ENCODE measurements at regions not wholly inside any gene's neighbourhood (a gene's known extent, or its start where the extent isn't known, plus 50 kb on each side); places are given as distances from the start of the nearest gene placed in this dataset.
"Not testable (repeated sequence)": the region's sequence is repeated elsewhere in the genome, so short reads cannot be mapped to it uniquely, and the experiment has no call there.

- not testable (repeated sequence) for H3K4me1 Mint-ChIP-seq; H3K36me3 ChIP-seq (ENCODE audit: insufficient read depth); H3K36me3 Mint-ChIP-seq (ENCODE audit: low read depth)
Observed at GRCh38 chr15:22194739-22195617, 114.7 kb downstream of the OR4M2 start.

GRCh38 chr15:22196423-22196822, 116.1 kb downstream of the OR4M2 start:
- not testable (repeated sequence) for H3K4me1 ChIP-seq (ENCODE audit: insufficient read depth); H3K9me2 ChIP-seq (ENCODE audit: insufficient read depth); H3K27me3 Mint-ChIP-seq (ENCODE audit: insufficient read depth, low read depth, poor library complexity); H3K27ac ChIP-seq (ENCODE audit: low read depth); DNase-seq (ENCODE audit: low spot score); H3K27ac Mint-ChIP-seq; H3K27me3 ChIP-seq (ENCODE audit: insufficient read depth); H3K4me3 Mint-ChIP-seq; H3K36me3 Mint-ChIP-seq (ENCODE audit: low read depth); H3K79me2 ChIP-seq (replicated peaks; ENCODE audit: insufficient read depth); ATAC-seq; H3K4me2 ChIP-seq; H2AFZ ChIP-seq; H3K4me1 Mint-ChIP-seq; H4K20me1 ChIP-seq (replicated peaks; ENCODE audit: insufficient read depth); H3K9me3 Mint-ChIP-seq; H3K36me3 ChIP-seq (ENCODE audit: insufficient read depth); H3K4me3 ChIP-seq; H3F3A ChIP-seq (replicated peaks; ENCODE audit: low read depth)

More at GRCh38 chr15:22194739-22195617, 114.7 kb downstream of the OR4M2 start:
- not testable (repeated sequence) for DNase-seq (ENCODE audit: low spot score); H3K27me3 Mint-ChIP-seq (ENCODE audit: insufficient read depth, low read depth, poor library complexity); H3K27me3 ChIP-seq (ENCODE audit: insufficient read depth); H3K27ac ChIP-seq (ENCODE audit: low read depth); H4K20me1 ChIP-seq (replicated peaks; ENCODE audit: insufficient read depth); H3F3A ChIP-seq (replicated peaks; ENCODE audit: low read depth); H3K79me2 ChIP-seq (replicated peaks; ENCODE audit: insufficient read depth); H3K4me2 ChIP-seq; ATAC-seq; H3K9me2 ChIP-seq (ENCODE audit: insufficient read depth); H3K9me3 Mint-ChIP-seq; H3K27ac Mint-ChIP-seq; H3K4me3 ChIP-seq; H3K4me3 Mint-ChIP-seq; H3K4me1 ChIP-seq (ENCODE audit: insufficient read depth); H2AFZ ChIP-seq

DNA sequence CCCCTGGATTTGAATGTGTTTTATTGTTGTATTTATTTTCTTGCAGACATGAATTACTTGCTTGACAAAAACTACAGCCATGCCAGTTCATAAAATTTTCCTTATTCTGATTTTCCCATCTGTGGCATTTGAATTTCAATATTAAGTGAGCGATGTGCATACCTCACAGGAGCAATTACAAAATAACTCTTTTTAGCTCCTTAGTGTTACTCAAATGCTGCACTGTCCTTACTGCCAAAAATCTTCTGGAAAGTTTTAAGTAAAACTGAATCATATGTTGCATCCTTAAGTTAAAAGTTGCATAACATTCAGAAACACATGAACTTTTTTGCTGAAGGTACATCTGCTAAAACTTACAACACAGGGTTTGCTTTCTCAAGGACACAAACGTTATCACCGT, 120.1 kb downstream of the OR4M2 start:
- not testable (repeated sequence) for H4K20me1 ChIP-seq (replicated peaks; ENCODE audit: insufficient read depth); H3K4me2 ChIP-seq; H3K27me3 Mint-ChIP-seq (ENCODE audit: insufficient read depth, low read depth, poor library complexity); H3K36me3 Mint-ChIP-seq (ENCODE audit: low read depth); H3K79me2 ChIP-seq (replicated peaks; ENCODE audit: insufficient read depth); H3K27me3 ChIP-seq (ENCODE audit: insufficient read depth); H3K4me1 Mint-ChIP-seq; H3K4me1 ChIP-seq (ENCODE audit: insufficient read depth); H3K36me3 ChIP-seq (ENCODE audit: insufficient read depth); H3K27ac Mint-ChIP-seq; DNase-seq (ENCODE audit: low spot score); H3F3A ChIP-seq (replicated peaks; ENCODE audit: low read depth); H3K9me2 ChIP-seq (ENCODE audit: insufficient read depth); H3K4me3 Mint-ChIP-seq; H2AFZ ChIP-seq; H3K27ac ChIP-seq (ENCODE audit: low read depth); ATAC-seq; H3K4me3 ChIP-seq
- peaks cover 12% of the 10 kb centered on the region for H3K9me3 Mint-ChIP-seq

DNA sequence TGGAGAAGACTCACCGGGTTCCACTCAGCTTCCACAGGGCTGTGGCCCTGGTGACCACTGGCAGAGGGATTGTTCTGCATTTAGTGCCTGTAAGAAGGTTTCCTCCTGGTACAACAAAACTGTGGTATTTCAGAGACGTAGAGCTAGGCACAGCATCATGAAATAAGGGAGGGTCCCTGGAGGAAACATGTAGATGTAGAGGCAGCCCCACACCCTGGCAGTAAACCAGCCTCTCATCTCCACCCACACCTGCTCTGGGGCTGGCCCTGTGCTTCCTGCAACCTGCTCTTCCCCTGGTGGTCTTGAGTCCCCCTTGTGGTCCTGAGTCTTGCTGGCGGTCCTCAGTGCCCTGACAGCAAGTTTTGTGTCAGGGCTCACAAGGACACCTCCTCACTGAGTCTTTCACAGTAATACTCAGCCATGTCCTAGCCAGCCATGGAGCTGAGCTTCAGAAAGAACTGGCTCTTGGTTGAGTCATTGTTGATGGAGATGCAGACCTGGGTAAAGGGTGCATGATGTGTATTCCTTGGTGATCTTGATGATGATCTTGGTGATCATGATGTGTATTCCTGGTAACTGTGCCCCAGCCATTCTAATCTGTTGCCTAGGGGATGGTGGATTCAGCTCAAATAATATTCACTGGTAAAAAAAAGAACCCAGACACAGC, 121.8 kb downstream of the OR4M2 start:
- H3K27ac ChIP-seq (ENCODE audit: low read depth); H3K4me2 ChIP-seq; H4K20me1 ChIP-seq (replicated peaks; ENCODE audit: insufficient read depth); H3K4me1 ChIP-seq (ENCODE audit: insufficient read depth); H3F3A ChIP-seq (replicated peaks; ENCODE audit: low read depth); H3K4me3 ChIP-seq; H2AFZ ChIP-seq; H3K4me1 Mint-ChIP-seq; H3K27me3 ChIP-seq (ENCODE audit: insufficient read depth); H3K36me3 ChIP-seq (ENCODE audit: insufficient read depth); H3K27me3 Mint-ChIP-seq (ENCODE audit: insufficient read depth, low read depth, poor library complexity); H3K79me2 ChIP-seq (replicated peaks; ENCODE audit: insufficient read depth); H3K27ac Mint-ChIP-seq; H3K36me3 Mint-ChIP-seq (ENCODE audit: low read depth); ATAC-seq; DNase-seq (ENCODE audit: low spot score); H3K4me3 Mint-ChIP-seq; H3K9me2 ChIP-seq (ENCODE audit: insufficient read depth): not testable (repeated sequence)
- H3K9me3 Mint-ChIP-seq: peaks cover 15% of the 10 kb centered on the region

- H2AFZ ChIP-seq; H3K36me3 ChIP-seq (ENCODE audit: insufficient read depth); H3K4me3 ChIP-seq; DNase-seq (ENCODE audit: low spot score); H3K36me3 Mint-ChIP-seq (ENCODE audit: low read depth); ATAC-seq; H3K4me3 Mint-ChIP-seq; H3K4me1 ChIP-seq (ENCODE audit: insufficient read depth); H3K4me1 Mint-ChIP-seq; H4K20me1 ChIP-seq (replicated peaks; ENCODE audit: insufficient read depth); H3K79me2 ChIP-seq (replicated peaks; ENCODE audit: insufficient read depth); H3K27me3 ChIP-seq (ENCODE audit: insufficient read depth); H3K27ac ChIP-seq (ENCODE audit: low read depth); H3K27me3 Mint-ChIP-seq (ENCODE audit: insufficient read depth, low read depth, poor library complexity); H3K27ac Mint-ChIP-seq; H3K9me2 ChIP-seq (ENCODE audit: insufficient read depth); H3K4me2 ChIP-seq; H3F3A ChIP-seq (replicated peaks; ENCODE audit: low read depth): not testable (repeated sequence)
- H3K9me3 Mint-ChIP-seq: peaks cover 17% of the 10 kb centered on the region
Observed at GRCh38 chr15:22203208-22203607, 122.9 kb downstream of the OR4M2 start.

DNA sequence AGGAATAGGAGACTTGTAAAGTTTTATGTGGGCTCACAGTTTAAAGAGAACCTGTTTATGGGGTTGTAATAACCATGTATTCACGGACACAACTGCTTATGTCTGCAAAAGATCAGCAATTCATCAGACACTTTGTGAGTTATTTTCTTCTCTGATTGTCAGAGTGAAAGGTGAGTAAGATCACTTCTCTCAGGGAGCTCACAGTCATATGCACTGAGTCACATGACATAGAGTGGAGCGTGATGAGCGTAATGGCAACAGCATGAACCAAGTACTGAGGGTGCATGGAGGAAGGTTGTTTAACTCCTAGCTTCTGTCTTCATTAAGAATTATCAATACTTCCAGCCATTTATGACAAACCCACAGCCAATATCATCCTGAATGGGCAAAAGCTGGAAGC, 128.8 kb downstream of the OR4M2 start:
- H3K4me3 ChIP-seq; H2AFZ ChIP-seq; H3K9me3 Mint-ChIP-seq; H3F3A ChIP-seq (replicated peaks; ENCODE audit: low read depth); H3K79me2 ChIP-seq (replicated peaks; ENCODE audit: insufficient read depth); H3K27ac Mint-ChIP-seq; H3K4me1 Mint-ChIP-seq; H3K27me3 Mint-ChIP-seq (ENCODE audit: insufficient read depth, low read depth, poor library complexity); H3K4me3 Mint-ChIP-seq; H3K36me3 Mint-ChIP-seq (ENCODE audit: low read depth); DNase-seq (ENCODE audit: low spot score); H3K9me2 ChIP-seq (ENCODE audit: insufficient read depth); H3K27ac ChIP-seq (ENCODE audit: low read depth); H4K20me1 ChIP-seq (replicated peaks; ENCODE audit: insufficient read depth); H3K4me2 ChIP-seq; H3K4me1 ChIP-seq (ENCODE audit: insufficient read depth); H3K27me3 ChIP-seq (ENCODE audit: insufficient read depth); H3K36me3 ChIP-seq (ENCODE audit: insufficient read depth); ATAC-seq: not testable (repeated sequence)

Measured in GM23338 (cell line).